HG03139 (cell line): ENCODE measurements at regions not wholly inside any gene's neighbourhood (a gene's known extent, or its start where the extent isn't known, plus 50 kb on each side); places are given as distances from the start of the nearest gene placed in this dataset.

Experiments used
- ATAC-seq: cut with Tn5 transposase; IDR thresholded peaks from one replicate; pipeline ENCODE4 v1.9.1; 2021; ENCODE audit not compliant: unreplicated experiment

DNA sequence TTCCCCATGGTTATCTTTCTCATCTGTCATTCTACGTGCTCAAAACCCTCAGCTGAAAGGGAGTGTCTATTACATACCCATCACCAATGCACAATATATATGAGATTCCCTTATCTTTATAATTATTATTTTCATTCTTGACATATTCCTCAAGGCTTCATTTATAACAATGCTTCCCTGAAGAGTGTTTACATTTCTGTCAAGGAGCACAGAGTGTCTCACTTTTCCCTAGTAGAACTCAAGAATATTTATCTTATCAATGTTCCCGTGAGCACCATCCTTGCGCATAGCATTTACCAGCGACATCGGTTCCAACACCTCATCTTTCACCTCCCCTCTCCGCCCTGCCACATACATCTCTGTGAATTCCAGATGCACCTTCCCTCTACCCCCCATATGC is 250.6 kb downstream of the PLA2G4A start:
- ATAC-seq, result no peak

DNA sequence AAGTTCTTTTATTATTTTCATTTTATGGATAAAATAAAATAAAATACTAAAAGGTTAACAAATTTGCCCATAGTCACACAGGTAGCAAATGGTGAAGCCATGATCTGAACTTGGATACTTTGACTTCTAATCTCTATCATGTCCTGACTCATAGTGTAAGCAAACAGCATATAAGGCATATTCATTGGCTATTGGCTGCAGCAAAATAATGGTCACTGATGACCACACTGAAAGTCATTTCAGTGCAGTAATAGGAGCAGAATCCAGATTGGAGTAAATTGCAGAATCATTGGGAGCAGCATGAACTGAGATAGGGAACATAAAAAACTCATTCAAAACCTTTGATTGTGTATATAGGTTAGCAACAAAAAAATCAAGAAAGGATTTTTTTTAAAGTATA is 262.9 kb downstream of the PLA2G4A start:
- no peak for ATAC-seq

DNA sequence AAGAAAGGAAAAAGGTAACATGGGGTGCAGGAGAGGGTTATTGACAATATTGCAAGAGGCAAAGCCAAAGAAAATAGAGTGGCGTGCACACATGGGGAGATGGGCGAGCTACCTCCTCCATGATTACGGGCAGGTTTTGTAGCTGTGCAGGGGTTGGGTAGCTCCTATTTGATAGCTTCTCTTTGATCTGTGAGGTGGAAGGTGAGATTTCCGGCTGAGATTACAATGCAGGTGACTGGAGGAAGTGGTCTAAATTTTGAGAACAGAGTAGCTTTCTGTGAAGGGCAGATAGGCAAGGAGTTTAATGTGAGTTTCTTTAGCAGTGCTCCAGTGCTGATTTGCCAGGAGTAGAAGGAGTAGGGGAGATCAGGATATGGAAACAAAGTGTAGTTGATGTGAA is 263.4 kb downstream of the PLA2G4A start:
- no peak for ATAC-seq

DNA sequence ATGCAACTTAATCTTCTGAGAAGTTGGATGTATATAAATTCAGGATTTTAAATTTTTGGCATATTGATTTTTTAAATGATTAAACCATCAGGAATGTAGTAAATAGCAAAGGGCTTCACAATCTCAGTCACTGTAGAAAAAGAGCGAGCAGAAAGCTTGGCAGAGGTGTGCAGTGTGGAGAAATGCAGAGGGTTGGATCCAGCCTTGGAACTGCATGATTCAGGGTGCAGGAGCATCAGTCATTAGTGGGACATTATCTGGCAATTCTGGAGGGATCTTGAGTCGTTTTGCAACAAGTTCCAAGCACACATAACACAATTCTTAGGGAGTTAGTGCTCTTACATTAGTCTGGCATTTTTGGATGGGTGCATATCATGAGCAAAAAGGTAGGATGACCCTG is 267.9 kb downstream of the PLA2G4A start:
- no peak for ATAC-seq

DNA sequence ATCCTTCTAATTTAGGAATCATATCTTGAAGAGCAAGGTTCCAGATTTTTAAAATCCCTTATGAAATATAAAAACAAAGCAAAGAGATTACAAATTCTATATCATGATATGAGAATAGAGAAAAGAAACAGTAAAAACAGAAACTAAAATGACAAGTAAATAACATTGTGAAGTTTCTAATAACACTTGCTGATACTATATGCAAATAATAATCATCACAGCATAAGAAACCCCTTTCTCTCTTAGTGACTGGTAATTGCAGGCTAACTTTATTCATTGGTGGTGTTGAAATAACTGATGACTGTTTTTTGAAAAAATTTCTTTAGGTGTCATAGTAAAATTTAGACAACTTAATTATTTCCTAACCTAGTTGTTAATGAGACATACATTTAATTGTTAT is 281.6 kb downstream of the PLA2G4A start:
- no peak for ATAC-seq

DNA sequence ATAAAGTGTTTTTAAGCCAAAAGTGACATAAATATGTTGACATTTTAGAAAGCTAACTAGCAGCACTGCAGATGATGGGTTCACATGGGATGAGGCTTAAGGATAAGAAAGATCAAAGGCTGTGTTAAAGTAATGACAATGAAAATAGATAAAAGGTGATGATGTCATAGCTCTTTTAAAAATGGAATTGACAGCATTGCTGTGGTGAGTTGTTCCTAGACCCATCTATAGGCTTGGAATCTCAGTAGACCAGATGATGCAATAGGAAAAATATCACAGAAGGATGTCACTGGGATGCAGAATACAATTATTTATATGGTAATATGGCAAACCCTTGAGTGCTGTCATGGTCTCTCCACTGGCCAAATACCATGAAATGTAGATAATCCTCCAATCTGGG is 286.0 kb downstream of the PLA2G4A start:
- ATAC-seq, result no peak

DNA sequence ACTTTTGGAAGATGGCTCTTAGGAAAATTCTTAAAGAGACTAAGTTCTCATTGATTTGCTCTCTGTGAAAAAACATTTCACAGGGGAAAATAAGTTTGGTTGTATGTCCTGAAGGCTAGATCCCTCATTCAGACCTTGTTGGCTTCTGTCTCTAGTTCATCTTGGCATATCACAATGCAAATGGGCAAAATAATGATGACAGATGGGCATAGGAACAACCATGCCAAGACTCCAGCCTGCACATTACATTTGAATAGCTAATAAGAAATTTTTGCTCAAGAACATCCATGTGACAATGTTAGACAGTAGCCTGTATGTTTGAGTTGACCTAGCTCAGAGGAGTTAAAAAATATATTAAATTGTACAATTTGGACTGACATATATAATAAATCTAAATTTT is 292.9 kb downstream of the PLA2G4A start:
- ATAC-seq, result no peak

DNA sequence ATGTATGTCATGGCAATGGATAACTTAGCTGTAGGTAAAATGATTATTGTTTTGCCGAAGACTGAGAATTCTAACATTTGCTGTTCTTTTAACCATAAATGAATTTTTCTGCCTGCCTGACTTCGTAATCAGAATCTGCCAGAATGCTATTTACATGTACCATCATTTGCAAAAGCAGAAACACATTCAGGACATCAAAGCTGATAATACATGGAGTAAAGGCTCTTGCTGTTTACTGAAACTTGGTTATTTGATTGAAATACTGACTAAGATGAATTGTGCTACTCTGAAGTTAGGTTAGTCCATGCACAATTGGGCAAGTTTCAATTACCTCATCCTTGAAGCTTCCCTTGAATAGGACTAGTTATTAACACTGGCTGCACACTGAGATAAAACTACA is 293.8 kb downstream of the PLA2G4A start:
- ATAC-seq, result no peak

DNA sequence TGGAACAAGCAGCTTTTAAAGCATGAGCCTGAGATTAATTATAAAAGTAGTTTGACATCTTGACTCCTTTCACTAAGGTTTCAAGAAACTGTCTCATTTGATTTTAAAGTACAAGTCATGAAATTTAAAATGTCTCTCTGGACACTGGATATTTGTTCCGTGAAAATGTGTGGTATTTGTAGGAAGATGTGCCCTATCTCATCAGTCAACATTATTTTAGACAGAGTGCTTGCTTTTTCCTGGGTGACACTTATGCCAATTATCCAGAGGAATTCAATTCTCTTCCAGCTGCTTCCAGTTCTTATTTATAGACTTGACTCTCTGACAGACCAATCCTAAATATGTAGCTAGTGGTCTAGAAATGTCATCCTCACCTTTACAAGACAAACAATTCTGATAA is 300.4 kb downstream of the PLA2G4A start:
- ATAC-seq, result no peak

DNA sequence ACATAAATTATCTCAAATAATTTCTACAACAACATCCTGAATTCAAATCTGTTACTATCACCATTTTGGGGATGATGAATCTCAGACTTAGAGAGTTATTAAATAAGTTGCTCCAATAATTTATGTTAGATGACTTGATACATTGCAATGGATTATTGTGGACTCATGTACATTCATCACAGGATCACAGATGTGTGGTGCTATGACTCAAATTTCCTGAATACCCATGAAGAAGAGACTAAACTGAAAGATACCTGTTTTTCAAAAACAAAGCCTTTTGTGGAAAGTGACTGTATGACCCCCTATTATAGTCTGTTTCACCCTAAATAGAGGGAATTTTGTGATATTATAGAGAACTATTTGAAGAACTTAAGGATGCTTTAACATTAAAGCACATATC is 315.0 kb downstream of the PLA2G4A start:
- ATAC-seq, result no peak

DNA sequence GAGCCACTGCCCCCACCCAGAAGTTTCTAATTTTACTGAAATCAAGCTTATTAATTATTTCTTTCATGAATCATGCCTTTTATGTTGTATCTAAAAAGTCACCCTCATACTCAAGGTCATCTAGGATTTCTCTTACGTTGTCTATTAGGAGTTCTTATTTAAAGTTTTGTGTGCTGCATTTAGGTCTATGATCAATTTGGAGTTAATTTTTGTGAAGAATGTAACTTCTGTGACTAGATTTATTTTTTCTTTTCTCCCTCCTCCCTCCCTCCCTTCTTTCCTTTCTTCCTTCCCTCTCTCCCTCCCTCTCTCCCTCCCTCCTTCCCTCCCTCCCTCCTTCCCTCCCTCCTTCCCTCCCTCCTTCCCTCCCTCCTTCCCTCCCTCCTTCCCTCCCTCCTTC is 317.6 kb downstream of the PLA2G4A start:
- ATAC-seq, result no peak

DNA sequence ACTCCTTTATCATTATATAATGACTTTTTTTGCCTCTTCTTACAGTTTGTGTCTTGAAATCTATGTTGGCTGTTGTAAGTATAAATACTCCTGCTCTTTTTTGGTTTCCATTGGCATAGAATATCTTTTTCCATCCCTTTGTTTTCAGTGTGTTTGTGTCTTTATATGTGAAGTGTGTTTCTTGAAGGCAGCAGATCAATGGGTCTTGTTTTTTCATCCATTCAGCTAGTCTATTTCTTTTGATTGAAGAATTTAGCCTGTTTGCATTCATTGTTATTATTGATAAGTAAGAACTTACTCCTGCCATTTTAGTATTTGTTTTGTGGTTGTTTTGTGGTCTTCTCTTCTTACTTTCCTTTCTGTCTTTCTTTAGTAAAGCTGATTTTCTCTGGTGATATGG is 322.8 kb downstream of the PLA2G4A start:
- no peak for ATAC-seq

DNA sequence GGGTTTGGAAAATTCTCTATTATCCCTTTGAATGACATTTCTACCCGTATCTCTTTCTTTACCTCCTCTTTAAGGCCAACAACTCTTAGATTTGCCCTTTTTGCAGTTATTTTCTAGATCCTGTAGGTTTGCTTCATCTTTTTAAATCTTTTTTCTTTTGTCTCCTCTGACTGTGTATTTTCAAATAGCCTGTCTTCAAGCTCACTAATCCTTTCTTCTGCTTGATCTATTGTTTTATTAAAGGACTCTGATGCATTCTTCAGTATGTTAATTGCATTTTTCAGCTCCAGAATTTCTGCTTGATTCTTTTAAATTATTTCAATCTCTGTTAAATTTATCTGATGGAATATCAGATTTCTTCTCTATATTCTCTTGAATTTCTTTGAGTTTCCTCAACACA is 324.3 kb downstream of the PLA2G4A start:
- ATAC-seq, result no peak

DNA sequence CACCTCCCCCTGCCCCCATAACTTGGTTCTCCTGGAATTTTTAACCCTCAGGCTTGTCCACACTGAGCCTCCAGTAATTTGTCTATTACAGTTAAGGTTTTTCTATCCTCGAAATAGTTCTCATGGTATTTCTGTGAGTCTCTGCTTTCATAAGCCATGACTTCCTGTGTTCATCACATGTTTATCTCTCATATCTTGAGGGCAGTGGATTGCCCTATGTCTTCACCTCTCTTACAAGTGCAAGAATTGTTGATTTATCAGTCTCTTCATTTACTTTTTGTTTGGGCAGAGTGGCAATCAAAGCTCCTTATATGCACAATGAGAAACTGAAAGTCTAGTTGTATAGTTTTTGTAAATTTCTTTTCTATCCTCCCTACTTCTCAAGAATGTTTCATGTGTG is 328.4 kb downstream of the PLA2G4A start:
- ATAC-seq, result no peak

DNA sequence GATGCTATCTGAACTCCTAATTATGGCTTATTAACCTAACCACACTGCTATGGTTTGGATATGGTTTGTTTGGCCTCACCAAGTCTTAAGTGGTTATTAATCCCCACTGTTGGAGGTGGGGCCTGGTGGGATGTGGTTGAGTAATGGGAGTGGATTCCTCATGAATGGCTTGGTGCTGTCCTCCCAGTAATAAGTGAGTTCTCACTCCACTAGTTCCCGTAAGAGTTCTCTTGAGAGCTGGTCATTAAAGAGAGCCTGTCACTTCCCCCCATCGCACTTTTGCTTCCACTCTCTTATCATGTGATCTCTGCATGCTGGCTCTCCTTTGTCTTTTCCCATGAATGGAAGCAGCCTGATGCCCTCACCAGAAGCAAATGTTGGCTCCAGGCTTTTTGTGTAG is 328.8 kb downstream of the PLA2G4A start:
- ATAC-seq, result no peak

DNA sequence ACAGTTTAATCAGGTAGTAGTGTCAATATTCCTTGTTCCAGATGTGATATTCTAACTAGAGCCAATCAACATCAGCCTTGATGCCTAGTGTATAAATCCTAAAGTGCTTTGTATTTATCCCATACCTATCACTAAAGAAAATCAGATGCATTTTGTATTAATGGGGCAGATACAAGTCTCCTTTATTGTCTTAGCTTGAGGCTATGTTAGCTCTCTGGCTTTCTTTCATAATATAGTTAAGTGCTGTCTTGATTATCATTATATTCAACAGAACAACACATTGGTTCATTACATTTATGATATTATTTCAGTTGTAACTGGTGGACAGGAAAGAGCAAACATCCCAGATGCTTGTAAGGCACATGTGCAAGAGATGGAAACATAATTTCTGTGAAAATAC is 338.8 kb downstream of the PLA2G4A start:
- no peak for ATAC-seq

DNA sequence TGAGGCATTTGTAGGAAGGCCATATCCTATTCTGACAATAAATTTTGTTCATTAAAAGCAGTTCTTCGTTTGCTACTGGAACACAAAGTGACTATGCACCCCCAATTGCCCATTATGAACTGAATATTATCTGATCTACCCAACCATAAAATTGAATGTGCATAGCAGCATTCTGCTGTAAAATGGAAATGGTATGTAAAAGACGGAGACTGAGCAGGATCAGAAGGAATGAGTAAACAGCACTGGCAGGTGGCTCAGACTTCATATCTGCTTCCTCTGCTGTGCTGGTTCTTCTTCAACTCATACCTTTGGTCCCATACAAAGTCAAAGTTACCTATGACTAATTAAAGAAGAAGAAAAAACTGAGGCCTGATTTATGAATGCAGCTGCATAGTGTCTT is 339.5 kb downstream of the PLA2G4A start:
- no peak for ATAC-seq

DNA sequence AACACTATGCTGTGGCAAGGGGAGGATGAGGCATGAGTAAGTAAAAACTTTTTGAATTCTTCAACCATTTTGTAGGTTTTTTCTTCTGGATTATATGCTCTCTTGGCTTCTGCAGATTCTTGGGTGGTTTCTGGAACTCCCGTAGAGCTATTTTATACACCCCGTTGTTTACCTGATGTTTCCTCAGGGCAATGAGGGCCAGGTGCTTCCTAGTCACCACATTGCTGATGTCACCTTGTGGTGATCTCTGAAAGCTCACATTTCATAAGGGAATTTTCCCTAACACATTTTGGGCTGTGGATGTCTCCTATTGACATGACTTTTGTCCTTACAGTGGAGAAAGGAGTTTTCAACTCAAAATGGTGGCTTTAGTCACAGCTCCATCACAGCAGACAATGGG is 356.6 kb downstream of the PLA2G4A start:
- ATAC-seq, result no peak

DNA sequence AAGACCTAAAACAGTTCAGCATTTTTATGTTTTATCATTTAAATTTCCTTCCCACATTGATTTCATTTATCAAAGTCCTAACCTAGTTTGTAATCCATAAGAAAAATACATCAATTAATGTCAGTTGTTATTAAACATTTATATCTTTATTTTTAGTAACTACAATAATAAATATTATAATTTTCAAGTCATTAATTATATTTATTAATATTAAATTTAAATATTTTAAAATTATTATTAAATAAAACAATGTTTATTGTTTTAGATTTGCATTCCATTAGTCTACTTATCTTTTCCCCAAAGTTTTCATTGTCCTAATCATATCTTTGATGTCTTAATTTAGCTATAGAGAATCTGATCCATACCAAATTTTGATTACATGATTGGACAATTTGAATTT is 368.9 kb downstream of the PLA2G4A start:
- no peak for ATAC-seq

DNA sequence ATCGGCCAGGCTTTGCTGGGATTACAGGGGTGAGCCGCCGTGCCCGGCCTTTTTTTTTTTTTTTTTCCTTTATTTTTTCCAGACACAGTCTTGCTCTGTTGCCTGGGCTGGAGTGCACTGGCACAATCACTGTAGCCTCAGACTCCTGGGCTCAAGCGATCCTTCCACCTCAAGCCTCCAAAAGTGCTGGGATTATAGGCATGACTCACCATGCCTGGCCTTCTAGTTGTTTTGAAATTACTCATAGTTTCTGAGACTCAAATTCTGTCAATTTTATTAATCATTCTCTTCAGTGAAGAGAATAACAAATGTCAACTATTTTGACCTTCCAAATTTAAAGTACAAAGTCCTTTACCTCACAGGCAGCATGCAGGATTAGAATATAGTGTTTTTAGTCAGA is 374.5 kb downstream of the PLA2G4A start:
- no peak for ATAC-seq

DNA sequence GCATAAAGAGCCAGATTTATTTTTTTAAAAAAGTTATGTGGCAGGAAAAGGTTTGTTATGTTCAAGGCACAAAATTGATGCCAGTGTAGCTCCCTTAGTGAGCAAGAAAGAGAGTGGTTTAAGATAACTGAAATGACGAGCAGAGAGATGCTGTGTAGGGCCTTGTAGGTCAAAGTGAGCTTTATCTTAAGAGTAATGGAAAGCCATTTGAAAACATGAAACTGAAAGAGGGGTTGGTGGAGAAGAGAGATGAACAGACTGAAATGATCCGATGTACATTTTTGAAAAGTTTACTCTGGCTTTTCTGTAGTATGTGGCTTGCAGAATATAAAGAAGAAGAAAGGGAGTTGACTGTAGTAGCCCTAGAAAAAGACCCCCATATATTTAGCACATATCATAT is 383.6 kb downstream of the PLA2G4A start:
- no peak for ATAC-seq

DNA sequence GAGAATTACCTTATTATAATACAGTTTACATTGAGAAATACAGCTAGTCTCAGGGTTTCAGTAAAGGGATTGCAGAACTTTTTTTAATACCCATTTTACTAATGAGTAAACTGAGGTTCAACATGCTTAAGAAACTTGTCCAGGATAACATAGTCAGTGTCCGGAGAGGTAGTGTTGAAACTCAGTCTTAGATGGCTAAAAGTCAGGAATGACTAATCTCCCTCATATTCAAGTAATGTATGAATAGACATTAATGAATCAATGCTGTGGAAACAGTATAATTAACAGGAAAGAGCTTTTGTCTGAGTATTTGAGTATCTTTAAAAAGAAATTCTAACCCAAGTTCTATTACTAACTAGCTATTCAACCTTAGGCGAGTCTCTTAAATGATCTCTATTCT is 397.6 kb downstream of the PLA2G4A start:
- no peak for ATAC-seq

DNA sequence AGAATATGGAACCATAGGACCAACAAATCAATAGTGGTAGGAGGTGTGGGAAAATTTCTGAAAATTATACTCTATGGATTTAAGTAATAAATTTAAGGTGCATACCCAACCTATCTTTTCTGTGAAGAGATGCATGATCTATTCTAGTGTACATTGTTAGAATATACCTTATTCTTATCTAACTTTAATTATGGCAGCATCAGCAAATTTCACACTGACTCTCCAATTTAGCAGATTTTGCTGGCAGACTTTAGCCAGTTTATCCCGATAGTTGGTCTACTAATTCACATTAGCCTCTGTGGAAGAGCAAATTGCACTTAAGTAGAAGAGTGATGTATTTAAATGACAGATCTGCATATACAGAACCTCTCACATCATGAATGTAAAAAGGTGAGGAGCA is 400.0 kb downstream of the PLA2G4A start:
- no peak for ATAC-seq

DNA sequence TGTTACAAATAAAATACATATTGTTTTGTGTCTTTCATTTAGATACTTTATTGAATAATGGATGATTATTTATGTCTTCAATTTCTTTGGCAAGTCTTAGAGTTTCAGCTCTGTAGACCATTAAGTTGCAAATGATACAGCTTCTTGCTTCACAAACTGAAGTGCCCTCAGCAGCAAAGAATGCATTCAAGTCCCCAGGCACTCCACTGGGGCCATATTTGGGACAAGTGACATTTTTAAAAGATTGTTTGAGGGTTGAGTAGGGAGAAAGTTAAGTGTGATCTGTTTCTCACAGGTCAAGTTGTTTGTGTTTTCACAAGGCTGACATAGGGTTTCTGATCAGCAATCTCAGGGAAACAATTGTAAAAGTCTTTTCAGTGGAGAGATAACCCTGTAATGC is 400.7 kb downstream of the PLA2G4A start:
- ATAC-seq, result no peak
